ENCODE measurements at regions not wholly inside any gene's neighbourhood (a gene's known extent, or its start where the extent isn't known, plus 50 kb on each side); places are given as distances from the start of the nearest gene placed in this dataset.
A peak's percentile ranks its signal among the peaks of the same experiment; 100 is the strongest.

DNA sequence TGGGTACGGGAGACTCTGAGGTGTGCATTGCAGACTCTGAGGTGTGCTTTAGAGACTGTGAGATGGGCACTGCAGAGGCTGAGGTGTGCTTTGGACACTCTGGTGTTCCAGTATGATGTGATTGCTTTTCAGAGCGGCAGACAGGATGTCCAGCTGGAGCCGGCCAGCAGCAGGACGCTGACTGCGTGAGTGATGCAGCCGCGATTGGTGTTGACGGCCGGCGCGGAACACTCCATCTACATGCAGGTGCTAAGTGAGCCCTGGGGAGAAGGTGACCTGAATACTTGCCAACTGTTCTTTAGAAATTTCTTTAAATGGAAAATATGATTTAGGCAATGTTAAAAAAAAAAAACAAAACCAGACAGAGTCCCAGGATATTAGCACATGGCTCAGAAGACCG lies 103.1 kb upstream of the PPP2R3B start:
- Histone ChIP-seq H4K20me1 (ENCODE audit: control insufficient read depth, insufficient read depth, insufficient read length) (no peaks in the 10 kb centered on the region), H3K23ac (ENCODE audit: insufficient read length, low read depth, low read length) (no peak overlapping the region), H3K9ac (ENCODE audit: extremely low read depth, insufficient read length, low read length) (no peak overlapping the region), H4K91ac (ENCODE audit: insufficient read length, low read depth, low read length) (no peak overlapping the region), H3K18ac (ENCODE audit: insufficient read length, low read depth, low read length) (no peak overlapping the region), H2BK5ac (ENCODE audit: insufficient read length, low read length) (no peak overlapping the region), H2BK20ac (ENCODE audit: low read depth, low read length, poor library complexity, severe bottlenecking) (no peak overlapping the region), H3K14ac (ENCODE audit: insufficient read depth, low read length) (no peak overlapping the region), H3T11ph (ENCODE audit: low read length) (no peak overlapping the region), H2AFZ (ENCODE audit: low read length) (no peak overlapping the region), H3K9me3 (ENCODE audit: control insufficient read depth, low read depth, low read length) (no peaks in the 10 kb centered on the region), H3K4me1 (ENCODE audit: insufficient read depth, low read length) (no peaks in the 10 kb centered on the region), H4K5ac (ENCODE audit: insufficient read length, low read depth, low read length) (no peak overlapping the region), H4K8ac (replicated peaks; ENCODE audit: insufficient read length, low read depth, low read length) (no peak overlapping the region), H2AK5ac (ENCODE audit: insufficient read length, low read length) (no peak overlapping the region), H3K23me2 (ENCODE audit: insufficient read length, low read depth, low read length, poor library complexity, severe bottlenecking) (no peaks in the 10 kb centered on the region), H2BK12ac (ENCODE audit: insufficient read length, low read depth, low read length) (no peak overlapping the region), H3K4me2 (ENCODE audit: insufficient read depth, insufficient read length, low read length) (no peak overlapping the region), H3K4ac (ENCODE audit: low read depth, low read length) (no peak overlapping the region), H2BK15ac (ENCODE audit: low read depth, low read length) (no peak overlapping the region), H3K79me2 (ENCODE audit: insufficient read depth, low read length) (no peaks in the 10 kb centered on the region), H3K56ac (ENCODE audit: insufficient read length, low read depth, low read length) (no peak overlapping the region), H3K27ac (ENCODE audit: insufficient read length, low read depth, low read length) (no peak overlapping the region), H2BK120ac (ENCODE audit: low read depth, low read length, poor library complexity, severe bottlenecking) (no peak overlapping the region), H3K79me1 (ENCODE audit: insufficient read depth, low read depth, low read length, poor library complexity, severe bottlenecking) (no peaks in the 10 kb centered on the region), H3K27me3 (ENCODE audit: insufficient read depth, low read length) (no peaks in the 10 kb centered on the region)
- Mint-ChIP-seq H3K4me1 (peaks cover 0 to 2% of the 10 kb centered on the region in 2 experiments; a peak in 2 of 4 replicates), H3K9me3 (no peaks in the 10 kb centered on the region; a peak in 1 of 5 replicates), H3K27ac (peak overlapping the region in 1 of 3 experiments; percentile 61; a peak in 1 of 7 replicates), H3K36me3 (ENCODE audit: insufficient read depth in 1 of 3, low read depth in 3 of 3) (peaks cover 0 to 5% (median 0%) of the 10 kb centered on the region in 3 experiments; a peak in 2 of 7 replicates), H3K27me3 (ENCODE audit: low read depth) (peaks cover 24% of the 10 kb centered on the region), H3K4me3 (no peak overlapping the region)
- TF ChIP-seq, protein P1, sequence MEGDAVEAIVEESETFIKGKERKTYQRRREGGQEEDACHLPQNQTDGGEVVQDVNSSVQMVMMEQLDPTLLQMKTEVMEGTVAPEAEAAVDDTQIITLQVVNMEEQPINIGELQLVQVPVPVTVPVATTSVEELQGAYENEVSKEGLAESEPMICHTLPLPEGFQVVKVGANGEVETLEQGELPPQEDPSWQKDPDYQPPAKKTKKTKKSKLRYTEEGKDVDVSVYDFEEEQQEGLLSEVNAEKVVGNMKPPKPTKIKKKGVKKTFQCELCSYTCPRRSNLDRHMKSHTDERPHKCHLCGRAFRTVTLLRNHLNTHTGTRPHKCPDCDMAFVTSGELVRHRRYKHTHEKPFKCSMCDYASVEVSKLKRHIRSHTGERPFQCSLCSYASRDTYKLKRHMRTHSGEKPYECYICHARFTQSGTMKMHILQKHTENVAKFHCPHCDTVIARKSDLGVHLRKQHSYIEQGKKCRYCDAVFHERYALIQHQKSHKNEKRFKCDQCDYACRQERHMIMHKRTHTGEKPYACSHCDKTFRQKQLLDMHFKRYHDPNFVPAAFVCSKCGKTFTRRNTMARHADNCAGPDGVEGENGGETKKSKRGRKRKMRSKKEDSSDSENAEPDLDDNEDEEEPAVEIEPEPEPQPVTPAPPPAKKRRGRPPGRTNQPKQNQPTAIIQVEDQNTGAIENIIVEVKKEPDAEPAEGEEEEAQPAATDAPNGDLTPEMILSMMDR (conservative IDR thresholded peaks at IDR 0.05): no peak
- DNase-seq: no peak
- WGBS (ENCODE audit: extremely low coverage, insufficient read length, low lambda C conversion rate): no CpG with 5 or more reads among the region's 12 CpGs
